ENCODE measurements at regions not wholly inside any gene's neighbourhood (a gene's known extent, or its start where the extent isn't known, plus 50 kb on each side); places are given as distances from the start of the nearest gene placed in this dataset.
A peak's percentile ranks its signal among the peaks of the same experiment; 100 is the strongest.

DNA sequence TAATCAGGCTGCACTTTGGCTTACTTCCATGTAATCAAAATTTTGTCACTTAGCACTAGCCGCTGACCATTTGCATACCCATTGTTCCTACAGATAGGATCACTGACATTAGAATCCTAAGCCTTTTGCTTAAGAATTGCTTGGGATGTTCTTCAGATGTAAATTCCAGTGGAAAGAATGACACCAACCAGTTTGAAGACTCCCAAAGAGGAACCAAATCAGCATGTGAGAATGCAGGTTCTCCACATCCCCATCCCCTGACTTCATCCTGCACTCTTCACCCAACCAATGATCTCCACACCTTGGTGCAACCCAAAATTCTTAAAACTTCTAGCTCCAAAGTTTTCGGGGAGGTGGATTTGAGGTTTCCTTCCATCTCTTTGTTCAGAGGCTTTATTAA, 345.6 kb downstream of the GPAM start:
- Histone ChIP-seq H3K36me3 (no peaks in the 10 kb centered on the region), H3K27me3 (no peaks in the 10 kb centered on the region), H3K4me1 (peaks cover 0 to 30% (median 16%) of the 10 kb centered on the region in 4 donors), H3K9me3 (no peaks in the 10 kb centered on the region), H3K27ac (no peak overlapping the region), H3K4me3 (no peak overlapping the region)
- intact Hi-C loops (cut with DNase I), result no loop called here
- DNase-seq, result no peak
- TF ChIP-seq, protein P1, sequence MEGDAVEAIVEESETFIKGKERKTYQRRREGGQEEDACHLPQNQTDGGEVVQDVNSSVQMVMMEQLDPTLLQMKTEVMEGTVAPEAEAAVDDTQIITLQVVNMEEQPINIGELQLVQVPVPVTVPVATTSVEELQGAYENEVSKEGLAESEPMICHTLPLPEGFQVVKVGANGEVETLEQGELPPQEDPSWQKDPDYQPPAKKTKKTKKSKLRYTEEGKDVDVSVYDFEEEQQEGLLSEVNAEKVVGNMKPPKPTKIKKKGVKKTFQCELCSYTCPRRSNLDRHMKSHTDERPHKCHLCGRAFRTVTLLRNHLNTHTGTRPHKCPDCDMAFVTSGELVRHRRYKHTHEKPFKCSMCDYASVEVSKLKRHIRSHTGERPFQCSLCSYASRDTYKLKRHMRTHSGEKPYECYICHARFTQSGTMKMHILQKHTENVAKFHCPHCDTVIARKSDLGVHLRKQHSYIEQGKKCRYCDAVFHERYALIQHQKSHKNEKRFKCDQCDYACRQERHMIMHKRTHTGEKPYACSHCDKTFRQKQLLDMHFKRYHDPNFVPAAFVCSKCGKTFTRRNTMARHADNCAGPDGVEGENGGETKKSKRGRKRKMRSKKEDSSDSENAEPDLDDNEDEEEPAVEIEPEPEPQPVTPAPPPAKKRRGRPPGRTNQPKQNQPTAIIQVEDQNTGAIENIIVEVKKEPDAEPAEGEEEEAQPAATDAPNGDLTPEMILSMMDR (IDR thresholded peaks at IDR 0.05), result no peak
- TF ChIP-seq POLR2A (IDR thresholded peaks at IDR 0.05) (no peak), POLR2AphosphoS5 (IDR thresholded peaks at IDR 0.05) (no peak), EP300 (IDR thresholded peaks at IDR 0.05) (no peak)
- WGBS, 2 donors, result 82 to 83% methylated on average over 2 of the region's 2 CpGs

DNA sequence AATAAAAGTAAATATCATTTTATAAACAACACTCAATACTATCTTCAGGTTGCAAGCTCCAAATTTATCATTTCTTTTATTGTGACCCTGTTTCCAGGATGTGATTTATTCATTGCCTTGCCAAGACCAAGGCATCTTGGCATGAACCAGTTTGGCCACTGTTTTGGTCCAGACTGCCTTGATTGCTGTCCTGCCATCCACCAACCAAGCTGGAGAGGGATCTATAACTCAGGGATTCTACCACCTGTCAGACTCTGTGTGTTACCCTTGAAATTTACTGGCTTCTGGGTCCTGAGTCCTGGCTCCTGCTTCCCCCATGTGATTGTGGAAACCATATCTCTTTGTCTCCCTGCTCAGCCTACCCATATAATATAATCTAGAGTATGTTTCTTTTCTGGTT, 343.0 kb downstream of the GPAM start:
- no peak for TF ChIP-seq EP300 (IDR thresholded peaks at IDR 0.05)
- TF ChIP-seq, protein P1 (IDR thresholded peaks at IDR 0.05), result no peak
- TF ChIP-seq POLR2AphosphoS5 (IDR thresholded peaks at IDR 0.05), result no peak
- no peak for TF ChIP-seq POLR2A (IDR thresholded peaks at IDR 0.05)
- no peaks in the 10 kb centered on the region for H3K27me3 ChIP-seq
- no peak overlapping the region for H3K4me3 ChIP-seq
- no peak for DNase-seq
- no peaks in the 10 kb centered on the region for H3K36me3 ChIP-seq
- no peak overlapping the region for H3K27ac ChIP-seq
- intact Hi-C loops (cut with DNase I), result no loop called here
- no peaks in the 10 kb centered on the region for H3K9me3 ChIP-seq
- peaks cover 0 to 21% (median 9%) of the 10 kb centered on the region in 4 donors for H3K4me1 ChIP-seq

DNA sequence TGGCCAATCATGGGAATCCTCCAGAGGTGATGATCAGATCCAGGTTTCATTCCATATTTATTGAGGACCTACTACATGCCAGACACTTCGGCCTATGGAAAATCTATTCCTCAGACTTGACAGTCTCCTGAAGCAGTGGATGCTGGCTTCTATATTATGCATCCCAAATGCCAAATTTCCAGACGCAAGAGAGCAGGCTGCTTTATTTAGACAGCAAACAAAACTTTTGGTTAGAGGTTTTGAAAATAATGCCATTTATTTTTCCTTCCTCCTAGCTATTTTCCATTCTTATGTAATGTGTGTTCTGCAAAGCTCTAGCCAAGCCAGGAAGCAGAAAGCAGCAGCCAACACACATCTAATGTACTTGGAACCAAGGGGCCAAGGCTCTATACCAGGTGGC, 330.8 kb downstream of the GPAM start:
- Histone ChIP-seq H3K27ac (no peak overlapping the region), H3K36me3 (no peaks in the 10 kb centered on the region), H3K4me1 (no peaks in the 10 kb centered on the region), H3K4me3 (no peak overlapping the region), H3K27me3 (no peaks in the 10 kb centered on the region), H3K9me3 (no peaks in the 10 kb centered on the region)
- intact Hi-C loops (cut with DNase I), result no loop called here
- WGBS, 2 donors, result 76 to 88% methylated on average over 2 of the region's 2 CpGs
- DNase-seq, result no peak
- TF ChIP-seq POLR2A (IDR thresholded peaks at IDR 0.05) (no peak), POLR2AphosphoS5 (IDR thresholded peaks at IDR 0.05) (no peak), EP300 (IDR thresholded peaks at IDR 0.05) (no peak)
- TF ChIP-seq, protein P1 (IDR thresholded peaks at IDR 0.05), result no peak

DNA sequence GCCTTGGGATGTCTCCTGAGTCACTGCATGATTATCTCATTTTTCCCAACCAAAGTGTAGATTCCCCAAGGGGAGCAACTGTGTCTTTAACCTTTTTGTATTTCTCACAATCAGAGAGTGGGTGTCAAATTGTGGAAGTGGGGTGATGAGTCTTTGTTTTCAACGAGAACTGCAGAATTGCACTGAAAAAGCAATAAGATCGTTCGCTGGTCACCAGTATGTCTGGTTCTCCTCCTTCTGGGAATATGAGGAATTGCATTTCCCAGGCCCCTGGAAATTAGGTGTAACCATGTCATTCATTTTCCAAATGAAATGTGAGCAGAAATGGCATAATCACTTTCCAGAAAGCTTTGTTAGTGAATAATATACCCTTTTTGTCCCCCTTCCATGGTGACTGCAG, 326.9 kb downstream of the GPAM start:
- no peak for DNase-seq
- no peak for TF ChIP-seq POLR2A (IDR thresholded peaks at IDR 0.05)
- no peak for TF ChIP-seq POLR2AphosphoS5 (IDR thresholded peaks at IDR 0.05)
- TF ChIP-seq, protein P1 (IDR thresholded peaks at IDR 0.05), result peak in 2 of 4 experiments; percentile 6 to 44
- no peak for TF ChIP-seq EP300 (IDR thresholded peaks at IDR 0.05)
- Histone ChIP-seq H3K27ac (no peak overlapping the region), H3K27me3 (no peaks in the 10 kb centered on the region), H3K36me3 (no peaks in the 10 kb centered on the region), H3K4me3 (no peak overlapping the region), H3K9me3 (no peaks in the 10 kb centered on the region), H3K4me1 (no peaks in the 10 kb centered on the region)
- intact Hi-C loops (cut with DNase I), result loop anchor here (5.0 kb wide), 1 partner anchor 99 kb away; no protein-coding TSS in a partner anchor
- 49 to 69% methylated on average over 3 of the region's 3 CpGs for WGBS, 2 donors

DNA sequence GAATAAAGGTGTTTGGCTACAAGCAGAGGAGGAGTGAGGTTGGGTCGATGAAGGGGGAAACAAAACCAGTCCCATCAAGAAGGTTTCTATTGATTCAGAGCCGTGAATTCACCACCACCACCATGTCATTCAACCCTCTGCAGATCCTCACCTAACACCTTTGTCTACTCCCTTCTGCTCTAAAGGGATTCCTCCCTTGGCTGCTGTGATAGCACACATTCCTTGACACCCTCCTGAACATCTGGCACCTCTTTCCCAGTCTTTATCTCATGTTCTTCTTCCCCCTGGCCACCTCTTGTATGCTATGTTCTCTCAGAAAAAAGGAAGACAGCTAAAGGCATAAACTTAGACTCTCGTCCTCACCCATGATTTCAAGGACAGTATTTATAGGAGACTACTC, 318.0 kb downstream of the GPAM start:
- WGBS, 2 donors, result 56 to 61% methylated on average over 3 of the region's 3 CpGs
- Histone ChIP-seq H3K27me3 (no peaks in the 10 kb centered on the region), H3K4me3 (no peak overlapping the region), H3K4me1 (no peaks in the 10 kb centered on the region), H3K36me3 (no peaks in the 10 kb centered on the region), H3K9me3 (no peaks in the 10 kb centered on the region), H3K27ac (no peak overlapping the region)
- no peak for TF ChIP-seq POLR2A (IDR thresholded peaks at IDR 0.05)
- TF ChIP-seq EP300 (IDR thresholded peaks at IDR 0.05), result no peak
- TF ChIP-seq POLR2AphosphoS5 (IDR thresholded peaks at IDR 0.05), result no peak
- TF ChIP-seq, protein P1 (IDR thresholded peaks at IDR 0.05), result no peak
- intact Hi-C loops (cut with DNase I), result no loop called here
- no peak for DNase-seq

Data from sigmoid colon (tissue), 6 donors.